ENCODE measurements at regions not wholly inside any gene's neighbourhood (a gene's known extent, or its start where the extent isn't known, plus 50 kb on each side); places are given as distances from the start of the nearest gene placed in this dataset.

DNA sequence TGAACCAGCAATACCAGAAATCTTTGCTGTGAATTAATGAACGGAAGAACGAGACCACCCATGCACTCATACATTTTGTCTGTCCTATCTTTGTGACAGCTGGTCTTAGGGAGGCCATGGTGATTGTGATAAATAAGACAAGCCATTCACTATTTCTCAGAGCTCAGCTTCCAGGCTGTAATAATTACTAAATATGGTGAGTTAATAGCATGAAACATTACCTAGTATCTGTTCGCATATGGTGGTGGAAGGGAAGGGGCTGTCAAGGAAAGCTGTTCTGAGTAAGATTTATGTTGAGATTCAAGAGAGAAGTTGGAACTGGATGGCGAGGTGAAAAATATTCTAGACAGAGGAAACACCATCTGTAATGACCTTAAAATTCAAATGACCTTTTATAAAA is 719.0 kb upstream of the ZNF385D start (continued):
- TF ChIP-seq CTCFL (IDR thresholded peaks at IDR 0.05; ENCODE audit: borderline replicate concordance, insufficient read depth, low read depth, low read length, poor library complexity, severe bottlenecking) = no peak
- no peak for TF ChIP-seq POLR2AphosphoS2 (IDR thresholded peaks at IDR 0.05; ENCODE audit: low read length)
- TF ChIP-seq, protein P1, sequence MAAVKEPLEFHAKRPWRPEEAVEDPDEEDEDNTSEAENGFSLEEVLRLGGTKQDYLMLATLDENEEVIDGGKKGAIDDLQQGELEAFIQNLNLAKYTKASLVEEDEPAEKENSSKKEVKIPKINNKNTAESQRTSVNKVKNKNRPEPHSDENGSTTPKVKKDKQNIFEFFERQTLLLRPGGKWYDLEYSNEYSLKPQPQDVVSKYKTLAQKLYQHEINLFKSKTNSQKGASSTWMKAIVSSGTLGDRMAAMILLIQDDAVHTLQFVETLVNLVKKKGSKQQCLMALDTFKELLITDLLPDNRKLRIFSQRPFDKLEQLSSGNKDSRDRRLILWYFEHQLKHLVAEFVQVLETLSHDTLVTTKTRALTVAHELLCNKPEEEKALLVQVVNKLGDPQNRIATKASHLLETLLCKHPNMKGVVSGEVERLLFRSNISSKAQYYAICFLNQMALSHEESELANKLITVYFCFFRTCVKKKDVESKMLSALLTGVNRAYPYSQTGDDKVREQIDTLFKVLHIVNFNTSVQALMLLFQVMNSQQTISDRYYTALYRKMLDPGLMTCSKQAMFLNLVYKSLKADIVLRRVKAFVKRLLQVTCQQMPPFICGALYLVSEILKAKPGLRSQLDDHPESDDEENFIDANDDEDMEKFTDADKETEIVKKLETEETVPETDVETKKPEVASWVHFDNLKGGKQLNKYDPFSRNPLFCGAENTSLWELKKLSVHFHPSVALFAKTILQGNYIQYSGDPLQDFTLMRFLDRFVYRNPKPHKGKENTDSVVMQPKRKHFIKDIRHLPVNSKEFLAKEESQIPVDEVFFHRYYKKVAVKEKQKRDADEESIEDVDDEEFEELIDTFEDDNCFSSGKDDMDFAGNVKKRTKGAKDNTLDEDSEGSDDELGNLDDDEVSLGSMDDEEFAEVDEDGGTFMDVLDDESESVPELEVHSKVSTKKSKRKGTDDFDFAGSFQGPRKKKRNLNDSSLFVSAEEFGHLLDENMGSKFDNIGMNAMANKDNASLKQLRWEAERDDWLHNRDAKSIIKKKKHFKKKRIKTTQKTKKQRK (IDR thresholded peaks at IDR 0.05; ENCODE audit: borderline replicate concordance, low read depth, low read length) = no peak
- no peak for TF ChIP-seq MEF2A (IDR thresholded peaks at IDR 0.05; ENCODE audit: control insufficient read depth, low read depth, low read length)
- no peak for TF ChIP-seq KDM2B (CRISPR knock-in tag; IDR thresholded peaks at IDR 0.05)
- TF ChIP-seq, protein P2, sequence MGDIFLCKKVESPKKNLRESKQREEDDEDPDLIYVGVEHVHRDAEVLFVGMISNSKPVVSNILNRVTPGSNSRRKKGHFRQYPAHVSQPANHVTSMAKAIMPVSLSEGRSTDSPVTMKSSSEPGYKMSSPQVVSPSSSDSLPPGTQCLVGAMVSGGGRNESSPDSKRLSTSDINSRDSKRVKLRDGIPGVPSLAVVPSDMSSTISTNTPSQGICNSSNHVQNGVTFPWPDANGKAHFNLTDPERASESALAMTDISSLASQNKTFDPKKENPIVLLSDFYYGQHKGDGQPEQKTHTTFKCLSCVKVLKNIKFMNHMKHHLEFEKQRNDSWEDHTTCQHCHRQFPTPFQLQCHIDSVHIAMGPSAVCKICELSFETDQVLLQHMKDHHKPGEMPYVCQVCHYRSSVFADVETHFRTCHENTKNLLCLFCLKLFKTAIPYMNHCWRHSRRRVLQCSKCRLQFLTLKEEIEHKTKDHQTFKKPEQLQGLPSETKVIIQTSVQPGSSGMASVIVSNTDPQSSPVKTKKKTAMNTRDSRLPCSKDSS (IDR thresholded peaks at IDR 0.05; ENCODE audit: low read depth, partially characterized antibody) = no peak
- no peak for TF ChIP-seq CHAMP1 (IDR thresholded peaks at IDR 0.05)
- no peak for TF ChIP-seq SPI1 (IDR thresholded peaks at IDR 0.05; ENCODE audit: borderline replicate concordance, low read depth, low read length)
